PFSK-1 (cell line): ENCODE measurements at regions not wholly inside any gene's neighbourhood (a gene's known extent, or its start where the extent isn't known, plus 50 kb on each side); places are given as distances from the start of the nearest gene placed in this dataset.

Experiments
- FOXP2 ChIP-seq: optimal IDR thresholded peaks from 2 replicates; pipeline ENCODE3; 2011; ENCODE audit warnings: borderline replicate concordance, control low read depth, inconsistent platforms; ENCODE audit not compliant: insufficient read depth; ENCODE audit errors: extremely low read length, extremely low read depth
- POLR2AphosphoS5 ChIP-seq: IDR thresholded peaks from 2 replicates; pipeline ENCODE4 v1.6.1; 2012; ENCODE audit warnings: low read depth, mild to moderate bottlenecking, control low read depth, low read length, moderate library complexity
- REST ChIP-seq, 2 experiments: IDR thresholded peaks; 2 replicates each; pipeline versions ENCODE4 v1.6.1 to v1.8.0; 2011 to 2012; ENCODE audit warnings: low read depth in 2 of 2, low read length in 2 of 2, control low read depth in 1 of 2, inconsistent platforms in 1 of 2, mild to moderate bottlenecking in 1 of 2, moderate library complexity in 1 of 2; ENCODE audit not compliant: insufficient read depth in 1 of 2
- SIN3A ChIP-seq: IDR thresholded peaks from 2 replicates; pipeline ENCODE4 v1.6.1; 2012; ENCODE audit warnings: mild to moderate bottlenecking, low read length, moderate library complexity, borderline replicate concordance; ENCODE audit not compliant: insufficient read depth
- TAF1 ChIP-seq: IDR thresholded peaks from 2 replicates; pipeline ENCODE4 v1.6.1; 2012; ENCODE audit warnings: low read length, control low read depth, borderline replicate concordance; ENCODE audit not compliant: insufficient read depth

GRCh38 chr2:84197901-84198300 is 261.2 kb downstream of the SUCLG1 start:
- TF ChIP-seq TAF1 (no peak), SIN3A (no peak), REST (IDR thresholded peaks at IDR 0.05; ENCODE audit: insufficient read depth in 1 of 2, low read depth in 2 of 2, low read length in 2 of 2) (no peak), FOXP2 (no peak), POLR2AphosphoS5 (no peak)

- TF ChIP-seq FOXP2 (no peak), SIN3A (no peak), TAF1 (no peak), REST (IDR thresholded peaks at IDR 0.05; ENCODE audit: insufficient read depth in 1 of 2, low read depth in 2 of 2, low read length in 2 of 2) (no peak), POLR2AphosphoS5 (no peak)
Measured at GRCh38 chr2:84194949-84195644, 264.0 kb downstream of the SUCLG1 start.

- TF ChIP-seq TAF1 (no peak), REST (IDR thresholded peaks at IDR 0.05; ENCODE audit: insufficient read depth in 1 of 2, low read depth in 2 of 2, low read length in 2 of 2) (no peak)
Measured at GRCh38 chr2:84194181-84194580, 264.9 kb downstream of the SUCLG1 start.

- no peak for TF ChIP-seq POLR2AphosphoS5
- TF ChIP-seq FOXP2: no peak
- no peak for TF ChIP-seq TAF1
- TF ChIP-seq SIN3A: no peak
- no peak for TF ChIP-seq REST (IDR thresholded peaks at IDR 0.05; ENCODE audit: insufficient read depth in 1 of 2, low read depth in 2 of 2, low read length in 2 of 2)
Measured at GRCh38 chr2:84187258-84187657, 271.8 kb downstream of the SUCLG1 start.

GRCh38 chr2:84181927-84182326 is 277.2 kb downstream of the SUCLG1 start:
- no peak for TF ChIP-seq SIN3A
- no peak for TF ChIP-seq TAF1
- no peak for TF ChIP-seq POLR2AphosphoS5
- no peak for TF ChIP-seq REST (IDR thresholded peaks at IDR 0.05; ENCODE audit: insufficient read depth in 1 of 2, low read depth in 2 of 2, low read length in 2 of 2)
- no peak for TF ChIP-seq FOXP2
